Fibroblast of skin of right quadriceps (primary cell): ENCODE measurements at regions not wholly inside any gene's neighbourhood (a gene's known extent, or its start where the extent isn't known, plus 50 kb on each side); places are given as distances from the start of the nearest gene placed in this dataset.
A peak's percentile ranks its signal among the peaks of the same experiment; 100 is the strongest.
"Not testable (repeated sequence)": the region's sequence is repeated elsewhere in the genome, so short reads cannot be mapped to it uniquely, and the experiment has no call there.

Source experiments
- DNase-seq: peaks from one replicate; pipeline ENCODE4 v3.0.0-alpha.2; 2013

DNA sequence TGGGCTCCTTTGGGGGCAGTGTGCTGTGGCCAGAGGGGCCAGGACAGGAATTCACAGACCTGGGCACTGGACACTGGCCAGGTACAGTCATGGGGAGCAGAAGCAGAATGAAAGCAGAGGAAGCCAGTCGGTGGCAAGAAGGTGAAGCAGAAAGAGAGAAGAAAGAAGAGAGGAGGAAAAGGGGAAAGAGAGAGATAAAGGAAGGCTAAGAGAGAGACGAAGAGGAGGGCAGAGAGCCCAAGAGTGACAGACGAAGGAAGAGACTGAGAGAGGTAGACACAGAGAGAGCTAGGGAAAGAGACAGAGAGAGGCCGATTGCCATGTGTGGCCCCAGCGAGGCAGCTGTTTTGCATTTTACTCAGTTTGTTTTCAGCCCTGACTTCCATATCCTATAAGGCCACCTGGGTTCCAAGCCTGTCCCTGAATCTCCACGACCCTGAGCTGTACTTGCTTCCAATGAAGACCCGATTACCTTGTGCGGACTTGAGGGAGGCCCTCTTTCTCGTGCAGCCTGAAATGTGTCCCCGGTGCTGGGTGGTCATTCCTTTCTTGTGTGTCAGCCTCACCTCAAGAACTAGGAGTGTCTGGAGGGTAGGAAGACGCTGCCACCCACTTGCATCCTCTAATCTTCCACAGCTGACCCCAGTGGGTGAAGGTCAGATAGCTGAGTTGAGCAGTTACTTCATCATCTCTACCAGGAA lies 73.9 kb downstream of the LSM3 start:
- no peak for DNase-seq

DNA sequence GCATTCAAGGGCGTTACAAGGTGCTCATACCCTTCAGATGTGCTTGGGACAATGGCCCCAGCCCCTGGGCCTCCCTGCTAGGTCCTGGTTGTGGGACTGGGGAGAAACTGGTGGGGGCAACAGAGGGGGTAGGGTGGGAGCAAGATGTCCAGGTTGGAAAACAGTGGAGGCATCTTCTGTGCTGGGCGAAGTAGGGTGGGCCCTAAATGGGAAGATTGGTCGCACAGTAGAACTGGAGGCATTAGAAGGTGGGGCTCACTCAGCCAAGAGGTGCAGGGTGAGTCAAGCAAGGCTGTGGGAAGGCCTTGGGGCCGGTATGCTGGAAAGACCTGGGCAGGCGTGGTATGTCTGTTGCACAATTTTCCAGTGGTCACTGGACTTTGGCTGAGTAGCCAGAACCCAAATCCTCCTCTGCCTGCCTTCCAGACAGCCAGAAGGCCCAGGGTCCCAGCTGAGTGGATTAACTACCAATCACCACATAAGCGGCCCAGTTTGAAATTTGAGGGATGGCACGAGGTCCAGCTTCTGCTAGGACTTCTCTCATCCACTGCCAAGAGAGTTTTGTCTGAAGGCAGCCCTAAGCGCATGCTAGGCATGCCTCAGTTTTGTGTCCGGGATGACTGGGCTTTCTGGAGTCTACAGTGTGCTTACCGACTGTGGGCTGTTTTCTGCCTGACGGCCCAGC lies 74.5 kb downstream of the LSM3 start:
- peak; percentile 22 for DNase-seq

DNA sequence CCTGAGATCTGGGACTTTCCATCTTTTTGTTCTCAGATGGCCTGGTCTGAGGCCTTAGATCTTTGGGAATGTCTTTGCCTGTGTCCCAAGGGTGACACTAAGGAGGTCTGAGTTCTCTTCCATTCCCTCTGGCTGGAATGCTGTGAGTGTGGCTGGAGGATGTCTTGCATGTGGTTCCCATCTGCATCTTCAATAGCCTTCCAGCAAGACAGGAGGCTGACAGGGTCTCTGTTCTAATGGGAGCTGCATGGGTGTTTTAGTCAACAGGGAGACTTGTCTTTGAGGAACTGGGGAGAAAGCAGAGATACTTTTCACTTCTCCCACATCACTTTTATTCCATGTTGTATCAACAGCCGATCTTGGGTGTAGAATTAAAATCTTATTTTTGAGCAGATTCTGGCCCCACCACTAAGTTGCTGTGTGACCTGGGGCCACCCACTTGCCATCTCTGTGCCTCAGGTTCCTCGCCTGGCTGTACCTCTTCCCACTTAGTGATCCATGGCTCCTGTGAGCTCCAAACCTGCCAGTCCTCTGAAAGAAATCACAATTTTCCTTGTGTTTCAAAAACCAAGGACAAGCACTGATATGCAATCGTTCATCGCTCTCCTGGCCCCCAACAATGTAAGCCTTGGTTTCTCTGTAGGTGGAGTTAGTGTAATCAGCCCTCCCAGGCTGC lies 75.2 kb downstream of the LSM3 start:
- peak; percentile 13 for DNase-seq

DNA sequence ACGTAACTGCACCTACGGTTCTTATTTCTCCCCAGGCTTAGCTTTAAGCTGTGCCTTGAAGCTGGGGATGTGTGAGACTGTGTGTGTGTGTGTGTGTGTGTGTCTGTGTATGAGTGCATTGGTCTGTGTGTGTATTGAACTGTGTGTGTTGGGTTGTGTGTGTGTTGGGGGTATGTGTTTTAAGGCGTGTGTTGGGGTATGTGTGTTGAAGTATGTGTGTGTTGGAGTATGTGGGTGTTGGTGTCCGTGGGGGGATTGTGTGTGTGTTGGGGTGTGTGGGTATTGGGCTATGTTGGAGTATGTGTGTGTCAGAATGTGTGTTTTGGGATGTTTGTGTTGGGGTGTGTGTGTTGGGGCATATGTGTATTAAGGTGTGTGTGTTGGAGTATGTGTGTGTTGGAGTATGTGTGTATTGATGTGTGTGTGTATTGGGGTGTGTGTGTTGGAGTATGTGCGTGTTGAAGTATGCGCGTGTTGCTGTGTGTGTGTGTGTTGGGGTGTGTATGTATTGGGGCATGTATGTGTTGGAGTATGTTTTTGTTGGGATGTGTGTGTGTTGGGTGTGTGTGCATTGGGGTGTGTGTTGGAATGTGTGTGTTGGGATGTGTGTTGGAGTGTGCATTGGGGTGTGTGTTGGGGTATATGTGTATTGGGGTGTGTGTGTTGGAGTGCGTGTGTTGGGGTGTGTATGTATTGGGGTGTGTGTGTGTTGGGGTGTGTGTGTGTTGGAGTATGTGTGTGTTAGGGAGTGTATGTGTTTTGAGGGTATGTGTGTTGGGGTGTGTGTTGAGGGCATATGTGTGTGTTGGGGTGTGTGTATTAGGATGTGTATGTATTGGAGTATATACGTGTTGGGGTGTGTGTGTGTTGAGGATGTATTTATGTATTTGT lies 76.4 kb downstream of the LSM3 start:
- no peak for DNase-seq

DNA sequence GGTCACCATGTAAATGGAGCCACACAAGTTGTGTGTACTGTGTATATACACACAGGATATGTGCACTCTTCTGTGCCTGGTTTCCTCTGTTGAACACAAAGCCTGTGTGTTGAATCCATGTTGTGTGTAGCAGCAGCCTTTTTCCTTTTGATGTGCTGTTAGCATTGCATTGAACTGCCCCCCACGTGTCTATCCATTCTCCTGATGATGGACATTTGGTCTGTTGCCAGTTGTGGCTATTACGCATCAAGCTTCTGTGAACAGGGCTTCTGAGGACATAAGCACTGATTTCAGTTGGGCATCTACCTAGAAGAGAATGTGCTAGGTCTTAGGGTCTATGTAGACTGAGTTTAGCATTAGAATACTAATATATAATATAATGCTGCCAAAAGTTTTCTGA lies 77.4 kb downstream of the LSM3 start:
- DNase-seq: peak; percentile 26

DNA sequence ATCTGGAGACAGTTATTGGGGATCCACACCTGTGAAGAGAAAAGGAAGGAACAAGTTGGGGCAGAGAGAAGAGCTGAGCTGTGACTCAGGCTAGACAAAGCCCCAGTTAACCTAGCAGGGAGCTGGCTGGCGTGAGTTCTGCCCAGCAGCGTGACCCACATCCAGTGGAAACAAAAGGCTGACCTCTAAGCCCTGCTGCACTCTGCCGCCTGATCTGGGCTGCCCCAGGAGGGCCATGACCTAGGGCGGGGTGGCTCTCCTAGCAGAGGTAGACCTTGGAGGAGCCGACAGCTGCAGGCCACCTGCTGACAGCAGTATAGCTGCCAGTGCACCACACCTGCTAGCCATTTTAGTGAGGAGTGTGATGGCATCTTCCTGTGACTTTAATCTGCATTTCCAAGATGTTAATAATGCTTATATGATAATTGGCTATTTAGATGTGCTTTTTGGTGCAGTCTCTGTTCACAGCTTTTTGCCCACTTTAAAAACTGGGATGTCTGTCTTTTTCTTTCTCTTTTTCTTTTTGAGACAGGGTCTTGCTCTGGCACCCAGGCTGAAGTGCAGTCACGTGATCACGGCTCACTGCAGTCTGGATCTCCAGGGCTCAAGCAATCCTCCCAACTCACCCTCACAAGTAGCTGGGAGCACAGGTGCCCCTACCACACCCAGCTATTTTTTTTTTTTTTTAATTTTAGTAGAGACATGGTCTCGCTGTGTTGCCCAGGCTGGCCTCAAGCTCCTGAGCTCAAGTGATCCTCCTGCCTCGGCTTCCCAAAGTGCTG lies 78.1 kb downstream of the LSM3 start:
- no peak for DNase-seq

DNA sequence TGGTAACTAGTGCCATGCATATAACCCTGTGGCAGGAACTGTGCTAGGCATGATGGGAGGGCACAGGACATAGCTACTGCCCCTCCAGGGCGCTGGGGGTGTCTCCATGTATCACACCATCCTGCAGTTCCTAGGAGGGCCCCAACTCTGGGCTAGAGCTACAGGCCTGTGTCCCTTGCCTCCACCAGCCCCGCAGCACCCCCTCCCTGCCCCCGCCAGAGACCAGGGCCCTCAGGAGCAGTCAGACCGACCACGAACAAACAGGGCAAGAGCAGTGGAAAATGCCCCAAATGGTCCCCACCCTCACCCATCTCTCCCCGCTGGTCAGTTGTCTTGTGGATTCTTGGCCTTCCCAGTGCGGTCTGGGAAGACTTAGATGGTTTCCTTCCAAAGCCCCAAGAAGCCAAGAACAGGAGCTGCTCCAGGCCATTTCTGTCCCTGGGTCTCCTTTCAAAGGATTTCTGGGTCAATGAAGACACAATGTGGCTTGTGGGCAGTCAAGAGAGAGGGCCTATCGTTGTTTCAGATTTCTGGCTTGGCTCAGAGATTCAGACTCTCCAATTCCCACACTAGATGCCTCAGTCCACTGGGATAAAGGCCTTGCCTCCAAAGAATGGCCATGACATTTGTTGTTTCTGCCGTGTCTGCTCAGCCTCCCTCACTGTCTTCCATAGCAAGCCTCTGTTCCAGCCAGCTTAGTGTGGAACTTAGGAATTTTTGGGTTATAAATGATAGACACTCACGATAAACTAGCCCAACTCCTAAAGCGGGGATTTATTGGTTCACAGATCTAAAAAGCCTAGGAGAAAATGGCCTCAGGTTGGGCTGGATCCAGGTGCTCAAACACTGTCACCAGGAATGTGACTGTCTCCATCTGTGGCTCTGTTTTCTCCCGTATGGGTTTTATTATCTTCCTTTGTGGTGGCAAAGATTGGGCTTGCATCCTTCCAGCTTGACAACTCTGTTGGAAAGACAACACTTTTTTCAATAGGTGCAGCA lies 80.6 kb downstream of the LSM3 start:
- DNase-seq: no peak

DNA sequence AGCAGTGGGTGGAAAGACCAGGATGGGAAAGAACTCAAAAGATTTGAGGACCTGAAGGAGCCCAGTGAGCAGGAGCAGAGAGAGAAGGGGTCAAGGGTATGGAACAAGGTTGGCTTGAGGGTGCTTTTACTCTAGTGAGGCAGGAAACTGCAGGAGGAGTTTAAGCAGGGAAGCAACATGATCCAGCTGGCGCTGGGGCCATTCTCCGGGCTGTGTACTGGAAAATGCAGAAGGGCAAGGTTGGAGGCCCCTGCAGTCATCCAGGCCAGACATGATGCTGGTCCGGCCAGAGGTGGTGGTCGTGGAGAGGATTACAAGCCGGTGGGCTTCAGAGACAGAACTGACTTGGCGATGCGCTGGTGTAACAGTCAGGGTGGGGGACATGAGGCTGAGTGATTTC lies 81.8 kb downstream of the LSM3 start:
- DNase-seq: no peak

DNA sequence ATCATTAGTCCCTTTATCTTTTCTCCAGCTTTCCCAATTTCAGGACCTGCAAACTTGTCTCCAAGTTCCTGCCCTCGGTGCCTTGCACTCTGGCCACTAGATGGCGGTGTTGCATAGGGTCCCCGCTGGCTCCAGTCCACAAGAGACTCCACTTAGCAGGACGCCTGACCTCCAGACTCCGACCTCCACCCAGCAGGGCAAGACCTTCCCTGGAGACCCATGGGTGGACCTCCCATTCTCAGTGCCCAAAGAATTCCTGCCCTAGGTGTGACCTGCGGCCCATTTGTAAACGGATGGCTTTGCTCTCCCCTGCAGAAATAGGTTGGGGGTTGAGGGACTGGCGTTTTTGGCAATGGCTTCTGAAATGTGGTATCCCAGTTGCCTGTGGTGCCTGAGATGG lies 82.6 kb downstream of the LSM3 start:
- peak; percentile 69 for DNase-seq

DNA sequence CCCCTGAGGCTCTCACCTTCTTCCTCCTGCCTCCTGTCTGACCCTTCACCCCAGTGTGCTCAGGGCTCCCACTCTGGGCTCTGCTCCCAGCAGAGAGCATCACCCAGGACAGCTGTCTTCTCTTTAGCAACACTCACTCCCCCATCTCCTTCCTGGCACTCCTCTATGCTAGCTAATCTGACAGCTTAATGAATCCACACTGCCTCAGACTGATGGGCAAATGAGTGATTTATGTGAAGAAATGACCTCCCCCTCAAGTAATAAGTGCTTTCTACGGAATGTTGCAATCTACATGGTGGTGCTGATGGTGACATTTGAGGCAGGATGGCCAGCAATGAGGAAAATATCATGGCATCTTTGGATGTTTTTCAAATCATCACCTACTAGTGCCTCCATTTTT lies 83.6 kb downstream of the LSM3 start:
- no peak for DNase-seq

DNA sequence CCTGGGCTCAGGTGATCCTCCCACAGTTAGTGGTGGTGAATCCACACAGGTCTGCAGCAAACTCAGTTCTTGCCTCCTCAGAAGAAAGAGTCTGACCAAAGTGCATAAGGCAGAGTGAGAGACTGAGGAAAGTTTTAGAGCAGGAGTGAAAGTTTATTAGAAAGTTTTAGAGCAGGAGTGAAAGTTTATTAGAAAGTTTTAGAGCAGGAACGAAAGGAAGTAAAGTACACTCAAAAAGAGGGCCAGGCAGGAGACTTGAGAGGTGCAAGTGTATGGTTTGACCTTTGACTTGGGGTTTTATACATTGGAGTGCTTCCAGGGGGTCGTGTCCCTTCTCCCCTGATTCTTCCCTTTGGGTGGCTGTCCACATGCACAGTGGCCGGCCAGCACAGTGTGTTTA lies 84.2 kb downstream of the LSM3 start:
- no peak for DNase-seq

DNA sequence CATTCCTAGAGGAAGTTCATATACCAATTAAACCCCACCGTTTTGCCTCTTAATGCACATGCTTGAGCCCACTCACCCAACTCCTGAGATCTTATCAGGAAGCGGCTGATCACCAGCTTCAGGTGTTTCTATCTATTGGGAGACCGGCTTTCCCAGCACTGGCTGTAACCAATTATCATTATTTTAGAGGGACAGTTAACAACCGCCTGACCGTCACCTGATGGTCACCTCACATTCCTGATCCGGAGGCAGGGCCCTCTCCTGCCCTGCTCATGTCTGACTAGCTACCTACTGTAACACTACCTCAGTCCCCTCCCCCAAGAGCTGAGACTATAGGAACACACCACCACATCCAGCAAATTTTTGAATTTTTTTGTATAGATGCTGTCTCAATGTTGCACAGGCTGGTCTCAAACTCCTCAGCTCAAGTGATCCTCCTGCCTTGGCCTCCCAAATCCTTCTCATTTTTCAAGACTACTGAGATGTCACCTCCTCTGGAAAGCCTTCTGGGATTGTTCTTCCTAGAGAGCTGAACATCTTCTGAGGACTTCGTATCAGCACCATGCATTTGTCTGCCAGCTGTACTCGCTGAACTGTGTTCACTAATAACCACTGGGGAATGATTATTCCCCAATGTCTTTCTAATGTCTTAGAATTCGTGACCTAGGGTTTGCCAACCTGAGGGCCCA lies 84.8 kb downstream of the LSM3 start:
- DNase-seq: no peak

DNA sequence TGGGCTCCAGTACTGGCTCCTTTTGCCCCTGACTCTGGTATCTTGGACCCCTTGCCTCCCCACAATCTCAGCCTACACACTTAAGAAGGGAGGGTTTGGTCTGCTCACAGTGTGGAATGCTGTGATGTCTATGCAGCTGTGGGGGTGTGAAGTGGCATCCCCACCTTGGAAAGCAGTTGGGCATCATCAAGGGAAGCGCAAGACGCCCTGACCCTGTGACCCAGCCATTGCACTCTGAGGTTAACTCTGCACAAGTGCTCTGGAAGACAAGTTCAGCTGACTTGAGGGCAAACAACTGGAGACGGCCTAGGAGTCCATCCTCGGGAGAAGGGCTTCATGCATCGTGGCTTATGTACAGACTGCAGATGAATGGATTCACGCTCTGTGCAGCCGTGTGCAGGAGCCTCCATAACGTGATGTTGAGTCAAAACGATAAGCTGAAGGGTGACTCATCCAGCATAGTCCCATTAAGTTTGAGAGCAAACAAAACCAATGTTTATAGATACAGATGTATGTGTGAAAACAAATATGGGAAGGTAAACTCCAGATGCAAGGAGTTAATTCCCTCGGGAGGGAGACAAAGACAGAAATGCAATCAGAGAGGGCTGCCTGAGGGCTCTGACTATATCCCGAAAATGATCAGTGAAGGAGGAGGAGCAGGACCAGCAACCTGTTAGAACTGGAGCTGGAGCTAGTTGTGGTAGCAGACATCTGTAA lies 86.8 kb downstream of the LSM3 start:
- peak; percentile 50 for DNase-seq

DNA sequence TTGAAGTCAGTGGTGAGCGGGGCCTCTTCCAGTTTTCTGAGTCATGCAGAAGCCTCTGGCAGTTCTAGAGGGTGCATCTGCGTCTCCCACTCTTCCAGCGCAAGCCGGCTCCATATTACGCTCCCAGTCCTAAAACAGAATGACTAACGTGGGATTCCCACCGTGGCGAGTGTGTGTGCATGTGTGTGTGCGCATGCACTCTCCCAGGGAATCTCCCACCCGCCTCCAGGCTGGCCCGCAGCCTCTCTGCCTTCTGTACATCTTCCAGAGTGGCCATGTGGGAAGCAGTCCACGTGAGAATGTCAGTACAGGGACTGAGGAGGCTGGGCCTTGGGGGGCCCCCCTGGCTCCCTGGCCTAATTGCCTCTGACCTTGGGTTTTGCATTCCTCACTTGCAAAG lies 87.7 kb downstream of the LSM3 start:
- DNase-seq: peak; percentile 82

DNA sequence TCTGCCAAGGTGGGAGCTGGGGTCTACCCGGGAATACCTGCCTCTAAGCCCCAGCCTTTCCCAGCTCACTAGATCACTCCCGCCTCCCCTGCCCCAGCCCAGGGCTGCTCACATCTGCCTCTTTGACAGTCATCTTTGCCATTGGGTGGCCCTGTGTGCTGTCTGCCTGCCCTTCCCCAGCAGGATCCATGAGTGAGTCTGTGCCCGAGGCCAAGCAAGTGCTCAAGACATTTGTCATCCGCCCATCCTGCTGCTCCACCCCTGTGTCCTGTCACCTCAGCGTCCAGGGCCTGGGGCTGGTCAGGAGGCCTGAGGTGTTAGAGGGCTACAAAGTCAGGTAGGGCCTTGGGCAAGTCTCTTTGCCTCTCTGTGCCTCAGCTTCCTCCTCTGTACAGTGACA lies 89.4 kb downstream of the LSM3 start:
- no peak for DNase-seq

DNA sequence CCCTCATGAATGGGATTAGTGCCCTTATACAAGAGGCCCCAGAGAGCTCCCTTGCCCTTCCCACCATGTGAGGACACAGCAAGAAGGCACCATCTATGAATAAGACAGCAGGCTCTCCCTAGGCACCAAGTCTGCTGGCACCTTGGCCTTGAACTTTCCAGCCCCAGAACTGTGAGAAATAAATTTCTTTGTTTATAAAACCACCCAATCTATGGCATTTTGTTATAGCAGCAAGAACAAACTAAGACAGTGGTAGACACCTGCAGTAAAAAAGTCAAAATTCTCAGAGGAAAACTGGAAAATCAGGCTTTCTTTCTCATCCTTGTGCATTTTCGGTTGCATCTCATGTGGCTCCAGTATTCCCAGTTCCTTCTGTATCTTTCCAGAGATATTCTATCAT lies 90.3 kb downstream of the LSM3 start:
- DNase-seq: no peak

DNA sequence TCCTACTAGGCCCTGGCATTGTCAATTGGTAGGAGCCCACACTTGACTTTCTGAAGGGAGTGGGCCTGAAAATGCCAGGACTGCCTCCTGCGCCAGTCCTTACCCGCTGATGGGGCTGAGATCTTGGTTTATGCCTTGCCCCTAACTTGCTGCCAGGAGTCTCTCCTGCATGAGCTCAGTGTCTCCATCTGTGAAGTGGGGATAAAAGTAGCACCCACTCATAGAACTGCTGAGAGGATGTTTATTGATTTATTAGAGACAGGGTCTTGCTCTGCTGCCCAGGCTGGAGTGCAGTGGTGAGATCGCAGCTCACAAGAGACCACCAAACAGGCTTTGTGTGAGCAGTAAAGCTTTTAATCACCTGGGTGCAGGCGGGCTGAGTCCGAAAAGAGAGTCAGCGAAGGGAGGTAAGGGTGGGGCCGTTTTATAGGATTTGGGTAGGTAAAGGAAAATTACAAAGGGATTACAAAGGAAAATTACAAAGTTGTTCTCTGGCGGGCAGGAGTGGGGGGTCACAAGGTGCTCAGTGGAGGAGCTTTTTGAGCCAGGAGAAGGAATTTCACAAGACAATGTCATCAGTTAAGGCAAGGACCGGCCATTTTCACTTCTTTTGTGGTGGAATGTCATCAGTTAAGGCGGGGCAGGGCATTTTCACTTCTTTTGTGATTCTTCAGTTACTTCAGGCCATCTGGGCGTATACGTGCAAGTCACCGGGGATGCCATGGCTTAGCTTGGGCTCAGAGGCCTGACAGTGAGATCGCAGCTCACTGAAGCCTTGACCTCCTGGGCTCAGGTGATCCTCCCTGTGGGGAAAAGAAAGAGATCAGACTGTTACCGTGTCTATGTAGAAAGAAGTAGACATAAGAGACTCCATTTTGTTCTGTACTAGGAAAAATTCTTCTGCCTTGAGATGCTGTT lies 93.7 kb downstream of the LSM3 start:
- not testable (repeated sequence) for DNase-seq

DNA sequence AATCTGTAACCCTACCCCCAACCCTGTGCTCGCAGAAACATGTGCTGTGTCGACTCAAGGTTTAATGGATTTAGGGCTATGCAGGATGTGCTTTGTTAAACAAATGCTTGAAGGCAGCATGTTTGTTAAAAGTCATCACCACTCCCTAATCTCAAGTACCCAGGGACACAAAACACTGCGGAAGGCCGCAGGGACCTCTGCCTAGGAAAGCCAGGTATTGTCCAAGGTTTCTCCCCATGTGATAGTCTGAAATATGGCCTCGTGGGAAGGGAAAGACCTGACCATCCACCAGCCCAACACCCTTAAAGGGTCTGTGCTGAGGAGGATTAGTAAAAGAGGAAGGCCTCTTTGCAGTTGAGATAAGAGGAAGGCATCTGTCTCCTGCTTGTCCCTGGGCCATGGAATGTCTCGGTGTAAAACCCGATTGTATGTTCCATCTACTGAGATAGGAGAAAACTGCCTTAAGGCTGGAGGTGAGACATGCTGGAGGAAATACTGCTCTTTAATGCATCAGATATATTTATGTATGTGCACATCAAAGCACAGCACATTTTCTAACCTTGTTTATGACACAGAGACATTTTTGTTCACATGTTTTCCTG lies 94.4 kb downstream of the LSM3 start:
- not testable (repeated sequence) for DNase-seq
